NCI-H1436 (cell line): ENCODE measurements at regions not wholly inside any gene's neighbourhood (a gene's known extent, or its start where the extent isn't known, plus 50 kb on each side); places are given as distances from the start of the nearest gene placed in this dataset.

Source experiments
- DNase-seq: peaks from one replicate; lab custom pipeline; 2025; lab: John Stamatoyannopoulos, UW

DNA sequence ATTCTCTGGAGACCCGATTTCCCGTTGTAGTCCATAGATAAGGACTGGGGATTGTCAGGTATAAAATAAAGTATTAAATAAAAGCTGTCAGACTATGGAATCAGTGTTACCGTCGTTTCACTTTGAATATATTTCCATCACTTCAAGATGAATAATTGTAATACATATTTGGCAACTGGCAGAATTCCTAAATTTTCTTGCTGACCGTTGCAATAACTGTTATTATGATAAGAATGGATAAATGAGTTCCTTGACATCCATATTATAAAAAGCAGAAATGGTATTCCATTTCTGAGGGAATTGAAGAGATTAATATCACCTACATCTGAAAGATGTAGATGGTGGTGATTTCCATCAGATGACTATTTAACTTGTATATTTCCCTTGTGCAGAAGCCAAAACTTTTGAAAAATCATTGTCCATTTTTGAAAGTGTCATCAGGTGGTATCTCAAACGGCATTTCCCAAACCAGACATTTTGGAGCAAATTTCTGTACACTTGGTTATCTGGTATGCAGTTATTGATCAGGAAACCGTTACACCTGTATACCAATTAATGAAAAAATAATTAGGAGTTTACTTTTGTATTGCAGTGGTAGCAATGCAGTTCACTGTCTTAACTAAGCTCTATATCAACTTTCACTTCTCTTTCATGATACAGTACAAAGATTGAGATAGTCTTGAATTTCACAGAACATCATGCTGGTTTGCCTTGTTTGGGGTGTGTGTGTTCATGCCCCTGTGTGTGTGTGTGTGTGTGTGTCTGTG, 878.5 kb downstream of the PCDH18 start:
- DNase-seq: no peak

DNA sequence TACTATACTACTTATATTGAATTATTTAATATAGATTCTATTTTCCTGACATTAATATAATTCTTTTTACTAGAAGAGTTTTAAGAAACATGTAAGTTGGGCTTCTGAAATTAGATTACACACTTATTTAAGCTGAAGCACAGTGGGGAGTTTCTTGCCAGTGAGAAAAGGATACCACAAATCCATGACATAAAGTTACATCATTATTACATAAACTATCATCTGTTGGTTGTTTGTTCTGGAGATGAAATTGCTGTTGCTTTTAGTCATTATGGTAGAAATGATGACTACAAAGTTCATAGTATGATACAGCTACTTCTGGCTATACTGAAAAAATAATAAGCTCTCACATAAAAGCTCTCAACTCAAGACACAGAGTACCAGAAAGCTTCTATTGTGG, 880.4 kb downstream of the PCDH18 start:
- no peak for DNase-seq

DNA sequence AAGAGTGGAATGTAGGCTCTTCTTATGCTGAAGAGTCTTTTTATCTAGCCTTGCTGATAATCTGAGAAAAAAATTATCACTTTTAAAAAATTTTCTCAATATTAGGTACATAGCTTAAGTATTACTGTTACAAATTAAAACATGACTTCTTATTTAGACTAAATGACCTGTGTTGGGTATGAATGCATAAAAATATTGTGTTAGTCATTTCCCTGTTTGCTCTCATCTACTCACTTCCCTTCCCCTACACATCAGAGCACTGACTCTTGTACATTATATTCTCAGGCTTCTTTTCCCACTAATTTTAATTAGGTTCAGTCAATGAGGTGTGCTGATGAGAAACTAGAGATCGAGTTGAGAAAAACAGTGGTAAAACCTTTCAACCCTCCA, 881.0 kb downstream of the PCDH18 start:
- DNase-seq: no peak

DNA sequence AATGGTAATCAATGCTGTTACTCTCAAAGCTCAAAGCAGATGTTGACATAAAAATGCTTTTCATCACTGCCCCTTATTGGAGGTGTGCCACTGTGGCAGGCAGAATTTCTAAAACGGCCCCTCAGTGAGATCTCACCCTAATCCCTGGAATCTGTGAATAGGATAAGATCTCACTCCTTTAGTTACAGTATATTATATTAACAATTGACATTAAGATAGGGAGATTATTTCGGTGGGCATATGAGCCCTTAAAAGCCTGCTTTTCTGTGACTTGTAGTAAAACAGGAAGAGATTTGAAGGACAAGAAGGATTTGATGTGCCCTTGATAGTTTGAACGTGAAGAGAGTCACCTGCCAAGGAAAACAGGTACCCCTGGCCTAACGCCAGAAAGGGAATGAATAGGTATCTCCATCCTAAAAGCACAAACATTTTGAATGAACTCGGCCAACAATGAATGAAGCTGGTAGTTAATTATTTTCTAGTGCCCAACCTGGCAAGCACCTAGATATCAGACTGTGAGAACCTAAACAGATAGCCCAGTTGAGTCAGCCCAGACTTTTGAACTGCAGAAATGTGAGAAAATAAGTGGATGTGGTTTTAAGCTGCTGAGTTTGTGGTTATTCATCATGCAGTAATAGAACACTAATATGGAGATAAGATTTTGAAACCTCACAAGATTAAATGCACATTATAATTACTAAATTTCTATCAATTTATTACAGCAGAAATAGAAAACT, 881.6 kb downstream of the PCDH18 start:
- DNase-seq: no peak

DNA sequence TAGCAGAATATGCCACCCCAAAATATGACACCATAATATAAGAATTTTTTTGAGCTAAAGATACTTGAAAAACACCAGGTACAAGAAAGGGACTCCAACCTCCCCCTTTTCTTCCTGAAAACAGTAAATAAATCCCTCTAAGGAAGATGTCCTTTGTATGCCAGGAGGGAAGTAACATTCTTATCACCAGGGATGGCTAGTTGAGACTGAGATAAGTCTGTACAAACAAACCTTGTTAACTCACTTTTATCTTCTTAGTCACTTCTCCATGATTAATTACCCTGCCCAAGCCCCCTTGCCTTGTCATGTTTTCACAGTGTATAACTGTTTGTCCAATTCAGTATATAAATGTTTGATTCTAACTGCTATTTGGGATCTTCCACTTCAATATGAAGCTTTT, 888.0 kb downstream of the PCDH18 start:
- DNase-seq: no peak

- DNase-seq: no peak
Measured at GRCh38 chr4:136643416-136643815, 888.9 kb downstream of the PCDH18 start.

DNA sequence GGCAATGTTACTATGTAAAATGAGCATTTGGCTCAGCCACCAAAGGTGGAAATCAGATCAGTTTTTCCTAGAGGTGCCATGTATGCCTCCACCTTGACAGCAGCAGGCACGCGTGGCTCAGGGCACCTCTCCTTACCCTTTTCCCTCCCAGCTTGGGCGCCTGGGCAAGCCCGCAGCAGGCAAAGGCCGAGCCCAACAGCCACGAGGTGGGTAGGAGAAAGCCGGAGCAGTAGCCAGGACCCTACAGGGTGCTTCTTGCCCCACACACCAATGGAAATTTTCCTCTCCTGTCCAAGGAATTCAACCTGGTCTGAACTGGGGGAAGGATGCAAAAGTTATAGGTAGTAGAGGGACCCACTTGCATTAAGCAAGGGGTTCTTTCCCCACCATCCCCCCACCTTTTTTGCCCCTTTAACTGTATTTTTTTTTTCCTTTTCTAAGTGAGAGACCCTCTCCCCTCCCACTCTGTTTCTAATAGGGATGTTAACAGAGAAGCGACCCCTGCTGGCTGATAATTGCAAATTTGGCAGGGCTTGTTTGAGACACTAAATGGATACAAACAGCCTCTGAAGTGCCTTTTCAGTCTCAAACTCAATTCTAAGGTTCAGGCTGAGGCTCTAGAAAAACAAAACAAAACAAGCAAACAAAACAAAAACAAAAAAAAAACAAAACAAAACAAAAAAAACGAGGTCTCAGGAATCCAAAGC, 895.1 kb downstream of the PCDH18 start:
- peak; percentile 1 for DNase-seq

GRCh38 chr4:136636155-136636554, 896.1 kb downstream of the PCDH18 start:
- DNase-seq: no peak

DNA sequence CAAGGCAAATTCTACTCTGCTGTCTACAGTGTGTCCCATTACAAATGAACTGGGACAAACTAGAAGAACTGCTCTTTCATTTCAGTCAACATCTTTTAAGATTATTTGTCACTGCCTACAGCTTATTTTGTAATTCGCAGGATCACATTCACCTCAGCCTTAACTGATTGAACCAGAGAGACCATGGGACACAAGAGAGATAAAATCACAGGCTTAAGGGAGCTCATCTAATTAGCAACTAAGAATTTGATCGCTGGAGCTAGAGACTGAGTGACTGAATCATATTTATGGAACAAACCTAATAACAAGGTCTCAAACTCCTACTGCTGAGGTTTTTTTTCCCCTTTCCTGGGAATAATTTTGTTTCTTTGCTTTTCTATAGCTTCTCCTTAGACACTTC, 898.2 kb downstream of the PCDH18 start:
- no peak for DNase-seq

DNA sequence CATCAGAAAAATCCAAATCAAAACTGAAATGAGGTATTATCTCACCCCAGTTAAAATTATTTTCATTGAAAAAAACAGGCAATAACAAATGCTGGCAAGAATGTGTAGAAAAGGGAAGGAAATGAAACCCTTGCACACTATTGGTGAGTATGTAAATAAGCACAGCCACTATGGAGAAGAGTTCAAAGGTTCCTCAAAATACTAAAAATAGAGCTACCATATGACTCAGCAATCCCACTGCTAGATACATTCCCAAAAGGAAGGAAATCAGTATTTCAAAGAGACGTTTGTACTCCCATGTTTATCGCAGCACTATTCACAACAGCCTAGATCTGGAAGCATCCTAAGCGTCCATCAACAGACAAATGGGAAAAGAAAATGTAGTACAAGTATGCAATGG, 932.4 kb downstream of the PCDH18 start:
- no peak for DNase-seq

DNA sequence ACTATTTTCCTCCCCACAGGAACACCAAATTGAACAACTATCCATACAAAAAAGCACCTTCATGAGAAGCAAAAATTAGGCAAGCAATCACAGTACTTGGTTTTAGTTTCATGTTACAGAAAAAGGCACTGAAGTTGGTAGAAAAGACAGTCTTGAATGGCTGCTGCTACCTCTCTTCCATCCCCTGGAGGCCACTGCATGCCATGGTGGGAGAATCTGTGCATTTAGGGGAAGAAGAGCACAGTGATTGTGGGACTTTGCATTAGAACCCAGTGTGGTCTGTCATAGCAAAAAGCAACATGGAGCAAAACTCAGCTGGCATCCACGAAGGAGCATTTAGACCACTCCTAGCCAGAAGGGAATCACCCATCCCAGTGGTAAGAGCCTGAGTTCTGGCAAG, 941.9 kb downstream of the PCDH18 start:
- DNase-seq: no peak

- DNase-seq: no peak
Measured at GRCh38 chr4:136583567-136583966, 948.7 kb downstream of the PCDH18 start.

GRCh38 chr4:136581119-136581518, 951.2 kb downstream of the PCDH18 start:
- no peak for DNase-seq

- no peak for DNase-seq
Measured at GRCh38 chr4:136575146-136575545, 957.1 kb downstream of the PCDH18 start.

GRCh38 chr4:136573460-136573859, 958.8 kb downstream of the PCDH18 start:
- DNase-seq: no peak

DNA sequence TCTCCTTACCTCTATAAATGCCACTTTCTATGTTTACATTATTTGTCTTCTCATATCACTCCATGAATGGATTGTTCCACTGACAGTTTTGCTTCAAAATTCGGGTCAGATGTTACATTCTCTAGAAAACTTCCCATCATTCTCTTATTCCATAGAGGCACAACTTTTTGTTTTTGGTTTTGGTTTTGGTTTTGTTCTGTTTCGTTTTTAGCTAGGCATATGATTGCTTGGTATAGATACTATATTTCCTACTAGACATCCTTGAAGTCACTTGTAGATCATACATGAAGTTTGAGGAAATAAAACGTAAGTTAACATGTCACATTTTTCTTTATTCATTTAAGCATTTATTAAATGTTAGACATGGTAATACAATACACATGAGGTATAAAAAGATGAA, 961.0 kb downstream of the PCDH18 start:
- DNase-seq: no peak

GRCh38 chr4:136562834-136563233, 969.5 kb downstream of the PCDH18 start:
- DNase-seq: no peak

DNA sequence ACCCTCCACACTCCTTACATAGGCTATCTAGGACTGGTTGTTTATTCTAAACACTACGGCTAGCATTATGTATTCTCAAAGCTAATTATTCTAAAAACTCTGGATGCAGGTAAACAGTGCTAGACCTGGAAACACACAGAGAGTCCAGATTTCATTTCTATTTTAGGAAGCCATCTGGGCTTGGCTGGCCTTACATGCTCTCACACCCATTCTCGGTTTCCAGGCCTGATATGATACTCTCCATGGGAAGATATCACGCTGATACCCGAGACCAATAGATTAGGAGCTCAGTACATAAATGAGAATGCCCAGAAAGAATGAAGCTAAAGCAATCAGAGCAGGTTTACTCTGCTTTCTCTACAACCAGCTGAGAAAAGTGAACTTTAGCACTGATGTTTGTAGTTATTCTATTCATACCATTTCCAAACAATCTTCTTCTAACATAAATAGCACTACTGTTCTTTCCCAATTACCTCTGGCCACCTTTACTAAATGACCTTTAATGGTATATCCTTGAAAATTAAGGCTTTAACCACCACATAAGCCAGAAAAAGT, 973.3 kb downstream of the PCDH18 start:
- no peak for DNase-seq

DNA sequence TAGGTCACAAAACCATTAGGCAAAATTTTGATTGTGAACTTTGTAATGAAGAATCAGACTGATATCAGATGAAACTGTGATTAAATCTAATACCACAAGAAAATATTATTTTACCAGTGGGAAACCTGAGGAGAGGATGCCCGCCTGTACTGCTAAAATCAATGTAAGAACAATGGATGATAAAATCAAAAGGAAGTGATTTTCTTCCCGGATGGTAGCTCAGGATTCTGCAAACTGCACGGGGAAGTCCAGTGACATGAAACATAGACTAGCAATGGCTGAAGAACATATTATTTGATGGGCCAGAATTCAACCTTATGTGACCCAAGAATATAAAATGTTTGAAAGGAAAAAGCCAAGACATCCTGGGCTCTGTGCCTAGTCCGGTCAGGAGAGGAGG, 974.9 kb downstream of the PCDH18 start:
- no peak for DNase-seq

GRCh38 chr4:136554033-136554432, 978.3 kb downstream of the PCDH18 start:
- DNase-seq: no peak

GRCh38 chr4:136551753-136552152, 980.5 kb downstream of the PCDH18 start:
- no peak for DNase-seq

DNA sequence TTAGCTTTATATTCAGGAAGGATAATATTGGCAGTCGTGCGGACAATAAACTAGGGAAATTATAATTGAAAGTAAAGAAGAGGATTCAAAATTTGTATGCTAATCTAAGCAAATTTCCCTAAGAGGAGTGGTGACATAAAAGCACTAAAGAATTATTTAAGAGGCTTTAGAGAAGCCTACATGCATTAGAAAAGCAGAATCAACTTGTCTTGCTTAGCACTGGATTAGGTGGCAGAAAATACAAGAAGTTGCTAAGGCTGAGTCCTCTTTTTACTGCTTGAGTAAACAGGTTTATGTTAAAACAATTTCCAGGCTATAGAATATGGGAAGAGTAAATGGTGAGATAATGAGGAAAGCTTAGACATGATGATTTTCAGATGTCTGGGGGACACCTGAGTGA, 991.5 kb downstream of the PCDH18 start:
- no peak for DNase-seq

DNA sequence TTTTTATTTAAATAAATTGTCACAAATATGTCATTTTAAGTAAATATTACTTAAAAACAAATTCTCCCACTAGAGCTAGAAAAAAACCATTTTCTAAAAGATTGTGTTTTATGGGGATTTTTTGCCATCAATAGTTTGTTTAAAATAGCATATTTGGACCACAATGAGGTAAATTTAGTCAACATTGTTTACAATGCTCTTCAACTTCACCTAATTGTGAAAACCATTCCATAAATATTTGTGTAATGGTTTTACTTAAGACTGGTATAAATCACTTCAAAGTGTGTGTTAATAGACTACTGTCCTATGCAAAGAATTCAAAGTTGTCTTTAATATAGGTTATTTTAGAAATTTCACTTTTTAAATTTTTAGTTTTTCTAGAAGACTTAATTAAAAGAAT, 1004.2 kb downstream of the PCDH18 start:
- DNase-seq: no peak
